Urinary bladder (tissue), 3 donors: ENCODE measurements at regions not wholly inside any gene's neighbourhood (a gene's known extent, or its start where the extent isn't known, plus 50 kb on each side); places are given as distances from the start of the nearest gene placed in this dataset.
A peak's percentile ranks its signal among the peaks of the same experiment; 100 is the strongest.

Source experiments
- DNase-seq: peaks from one replicate; pipeline ENCODE4 v3.0.0-alpha.2; 2015; ENCODE audit errors: extremely low spot score
- H3K27ac ChIP-seq: one replicate; pipeline ENCODE4 v1.5.1; 2013; ENCODE audit warnings: low read depth, mild to moderate bottlenecking, moderate library complexity
- H3K36me3 ChIP-seq: one replicate; pipeline ENCODE4 v1.6.1; 2013; ENCODE audit warnings: mild to moderate bottlenecking, moderate library complexity; ENCODE audit not compliant: insufficient read depth
- H3K4me1 ChIP-seq: one replicate; pipeline ENCODE4 v1.6.1; 2013; ENCODE audit warnings: mild to moderate bottlenecking, moderate library complexity; ENCODE audit not compliant: insufficient read depth
- H3K4me3 ChIP-seq: one replicate; pipeline ENCODE4 v1.5.1; 2013; ENCODE audit warnings: low read depth, low read length
- WGBS: extraction: QIAGEN DNeasy Blood & Tissue Kit; methylation state at CpG from one replicate; pipeline ENCODE4 v1.1.7; 2013; 5-methylcytosine and 5-hydroxymethylcytosine counted together
- donor health status: healthy with polysubstance abuse.
- donor health status: healthy.

DNA sequence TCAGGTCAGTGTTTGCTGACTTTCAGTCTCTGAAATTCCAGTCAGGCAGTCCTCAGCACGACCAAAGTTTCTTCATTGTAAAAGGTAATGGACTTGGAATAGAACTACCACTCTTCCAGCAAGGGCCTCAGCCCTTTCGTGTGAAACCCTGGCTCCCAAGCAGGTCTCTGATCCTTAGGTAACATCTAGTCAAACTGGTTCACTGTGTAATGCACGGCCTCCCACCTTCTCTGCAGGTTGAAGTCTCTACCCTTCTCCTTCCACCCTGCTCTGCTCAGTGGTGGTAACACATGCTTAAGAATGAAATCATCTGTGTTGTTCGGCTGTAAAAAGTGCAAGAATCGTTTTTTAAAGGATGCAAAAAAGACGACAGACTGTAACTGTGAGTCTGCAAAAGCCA lies 287.2 kb upstream of the POU3F2 start:
- 60% methylated on average over 6 of the region's 6 CpGs for WGBS
- no peak overlapping the region for H3K4me3 ChIP-seq
- no peaks in the 10 kb centered on the region for H3K4me1 ChIP-seq
- no peak for DNase-seq
- no peaks in the 10 kb centered on the region for H3K36me3 ChIP-seq
- H3K27ac ChIP-seq: no peak overlapping the region

DNA sequence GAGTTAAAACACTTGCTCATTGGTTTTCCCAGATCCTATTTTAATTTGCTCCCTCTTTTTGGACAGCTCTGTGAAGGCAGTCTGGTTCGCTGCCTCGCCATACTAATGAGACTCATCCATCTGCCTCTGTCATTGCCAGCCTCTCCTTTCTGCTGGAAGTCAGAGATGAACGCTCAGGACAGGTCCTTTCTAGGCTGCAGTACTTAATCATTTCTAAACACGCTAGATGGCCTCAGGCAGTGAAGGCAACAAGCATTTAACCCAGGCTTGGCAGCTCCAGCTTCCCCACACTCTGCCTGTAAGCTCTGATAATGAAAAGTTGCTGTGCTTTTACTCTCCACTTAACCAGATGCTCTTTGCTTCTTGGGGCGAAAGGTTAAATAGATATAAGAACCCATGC lies 286.7 kb upstream of the POU3F2 start:
- Histone ChIP-seq H3K27ac (no peak overlapping the region), H3K4me1 (no peaks in the 10 kb centered on the region), H3K36me3 (no peaks in the 10 kb centered on the region), H3K4me3 (no peak overlapping the region)
- WGBS: 52% methylated on average over 5 of the region's 5 CpGs
- peak; percentile 11 for DNase-seq

DNA sequence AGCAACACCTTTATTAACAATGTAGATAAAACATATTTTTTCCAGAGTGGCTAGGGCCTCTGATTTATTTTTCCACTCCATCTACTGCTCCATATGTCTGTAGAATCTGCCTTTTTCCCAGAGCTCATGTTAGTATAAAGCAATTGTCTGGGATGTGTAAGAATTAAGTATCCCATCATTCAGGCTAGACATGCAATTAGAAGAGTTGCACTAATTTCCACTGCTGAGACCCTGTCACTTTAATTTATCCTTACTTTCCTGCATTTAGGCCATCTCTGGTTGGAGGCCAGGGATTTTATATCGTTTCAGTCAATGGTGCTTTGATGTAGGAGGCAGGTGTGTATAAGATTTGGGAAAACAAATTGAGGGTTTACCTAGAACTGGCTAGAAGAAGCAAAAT lies 286.1 kb upstream of the POU3F2 start:
- Histone ChIP-seq H3K4me3 (no peak overlapping the region), H3K27ac (no peak overlapping the region), H3K4me1 (no peaks in the 10 kb centered on the region), H3K36me3 (no peaks in the 10 kb centered on the region)
- DNase-seq: no peak
- 62% methylated on average over 1 of the region's 1 CpG for WGBS

DNA sequence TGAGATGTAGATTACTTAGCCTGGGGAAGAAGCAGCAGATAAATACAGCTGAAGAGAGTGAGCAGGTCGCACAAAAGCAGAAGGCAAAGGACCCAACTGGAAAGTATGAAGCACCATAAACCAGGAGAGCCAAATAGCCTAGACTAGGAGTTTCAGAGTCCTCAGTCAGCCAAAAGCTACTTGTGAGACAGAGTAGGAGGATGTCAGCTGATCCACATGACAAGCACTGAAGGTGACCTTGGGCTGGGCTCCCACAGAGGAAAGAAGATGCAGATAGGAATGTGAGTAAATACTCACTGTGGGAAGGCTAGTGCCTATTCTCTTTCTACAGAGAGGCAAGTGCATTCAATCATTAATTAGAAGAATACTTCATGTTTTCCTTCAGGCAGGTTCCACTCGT lies 274.0 kb upstream of the POU3F2 start:
- 76% methylated on average over 2 of the region's 2 CpGs for WGBS
- H3K36me3 ChIP-seq: no peaks in the 10 kb centered on the region

DNA sequence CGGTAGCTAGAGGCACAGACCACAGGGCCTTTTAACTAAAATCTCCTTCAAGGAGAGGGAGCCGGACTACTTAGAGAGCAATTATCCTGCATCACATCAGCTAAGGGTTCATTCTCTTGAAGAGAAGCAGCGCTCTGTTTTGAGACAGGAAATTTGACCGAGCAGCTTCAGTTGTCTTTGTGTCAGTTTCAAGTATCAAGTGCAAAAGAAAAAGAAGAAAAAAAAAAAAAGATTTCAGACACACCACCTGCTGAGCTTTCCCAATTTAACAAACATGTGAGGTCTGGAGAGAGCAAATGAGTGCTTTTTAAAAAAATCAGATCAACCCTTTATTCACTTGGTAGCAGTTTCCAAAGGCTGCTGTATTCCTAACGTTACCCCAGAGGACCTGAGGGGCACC lies 273.5 kb upstream of the POU3F2 start:
- DNase-seq: no peak
- Histone ChIP-seq H3K4me3 (no peak overlapping the region), H3K27ac (no peak overlapping the region), H3K4me1 (no peaks in the 10 kb centered on the region), H3K36me3 (no peaks in the 10 kb centered on the region)
- WGBS: 75% methylated on average over 5 of the region's 5 CpGs

More for the DNA sequence above, 274.0 kb upstream of the POU3F2 start:
- DNase-seq: no peak
- no peak overlapping the region for H3K4me3 ChIP-seq
- no peaks in the 10 kb centered on the region for H3K4me1 ChIP-seq
- no peak overlapping the region for H3K27ac ChIP-seq

DNA sequence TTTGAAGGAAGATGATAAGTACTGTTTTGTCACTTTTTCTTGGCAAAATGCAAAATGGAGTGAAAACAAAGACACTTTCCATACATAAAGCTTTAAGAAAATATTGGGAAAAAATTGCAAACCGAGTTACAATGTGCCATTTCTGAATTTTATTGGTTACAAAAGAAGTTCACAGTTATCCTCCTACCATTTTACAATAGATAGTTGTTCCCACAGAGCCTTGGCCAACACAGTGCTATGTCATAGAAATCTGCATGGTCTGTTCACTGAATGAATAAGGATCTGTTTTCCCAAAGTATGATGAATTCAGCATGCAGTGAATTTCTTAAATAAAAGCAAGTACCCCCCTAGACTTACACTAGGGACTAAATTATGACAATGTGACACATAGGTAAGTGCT lies 268.2 kb upstream of the POU3F2 start:
- Histone ChIP-seq H3K4me1 (no peaks in the 10 kb centered on the region), H3K36me3 (no peaks in the 10 kb centered on the region), H3K4me3 (no peak overlapping the region), H3K27ac (no peak overlapping the region)
- 56% methylated on average over 1 of the region's 1 CpG for WGBS
- DNase-seq: no peak

DNA sequence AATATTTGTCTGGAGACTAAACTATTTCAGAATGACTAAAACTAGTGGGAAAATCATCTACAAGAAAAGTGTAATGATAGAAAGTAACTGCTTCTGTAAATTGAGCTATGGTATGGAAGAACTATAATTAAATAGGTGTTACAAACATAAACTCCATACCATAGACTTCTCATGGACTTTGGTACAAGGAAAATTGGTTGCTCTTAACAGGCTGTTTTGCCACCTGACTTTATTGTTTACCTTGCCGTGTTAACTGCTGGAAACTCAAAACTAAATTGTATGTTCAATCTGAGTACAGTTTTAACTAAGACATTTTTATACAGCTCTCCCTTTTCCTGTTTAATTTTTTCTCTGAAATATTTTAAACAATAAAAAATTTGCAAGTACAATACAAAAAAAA lies 261.8 kb upstream of the POU3F2 start:
- H3K27ac ChIP-seq: no peak overlapping the region
- 62% methylated on average over 1 of the region's 1 CpG for WGBS
- H3K4me1 ChIP-seq: no peaks in the 10 kb centered on the region
- no peaks in the 10 kb centered on the region for H3K36me3 ChIP-seq
- H3K4me3 ChIP-seq: no peak overlapping the region
- DNase-seq: no peak

DNA sequence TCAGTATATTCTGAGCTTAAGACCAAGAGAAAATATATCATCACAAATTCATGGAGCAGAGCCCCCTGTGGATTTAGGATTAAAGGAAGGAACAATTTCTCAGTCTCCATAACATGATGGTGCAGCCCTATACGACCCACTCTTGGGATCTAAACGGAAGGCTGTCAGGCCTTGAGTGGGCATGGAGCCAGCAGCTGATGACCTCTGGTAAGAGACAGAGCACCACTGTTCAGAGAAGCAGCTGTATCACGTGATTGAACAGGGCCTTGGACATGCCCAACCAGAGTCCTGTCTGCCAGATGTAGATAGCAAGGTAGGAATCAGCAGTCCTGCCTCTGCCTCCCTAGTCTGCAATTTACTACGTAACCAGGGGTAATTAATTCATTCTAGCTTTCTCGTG lies 259.4 kb upstream of the POU3F2 start:
- Histone ChIP-seq H3K27ac (no peak overlapping the region), H3K4me3 (no peak overlapping the region), H3K4me1 (no peaks in the 10 kb centered on the region), H3K36me3 (no peaks in the 10 kb centered on the region)
- WGBS: 38% methylated on average over 5 of the region's 5 CpGs
- DNase-seq: no peak

DNA sequence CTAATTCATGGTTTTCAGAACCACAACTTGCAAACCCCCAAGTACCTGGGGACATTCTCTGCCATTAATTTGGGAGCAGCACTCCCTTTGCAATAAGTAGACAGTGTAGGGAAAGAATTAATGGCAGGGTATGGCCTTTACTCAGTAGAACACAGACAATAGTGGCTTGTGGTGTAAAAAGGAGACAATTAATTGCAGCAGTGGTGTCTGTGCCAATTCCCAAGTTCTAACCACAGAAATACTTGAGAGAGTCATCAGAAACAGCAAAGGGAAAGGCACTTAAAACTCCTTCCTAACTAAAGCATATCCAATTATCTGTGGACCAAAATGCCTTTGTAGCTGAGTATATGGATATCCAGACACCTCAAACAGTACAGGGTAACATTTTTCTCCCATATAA lies 257.6 kb upstream of the POU3F2 start:
- no peak for DNase-seq
- Histone ChIP-seq H3K4me1 (no peaks in the 10 kb centered on the region), H3K4me3 (no peak overlapping the region), H3K27ac (no peak overlapping the region), H3K36me3 (no peaks in the 10 kb centered on the region)

DNA sequence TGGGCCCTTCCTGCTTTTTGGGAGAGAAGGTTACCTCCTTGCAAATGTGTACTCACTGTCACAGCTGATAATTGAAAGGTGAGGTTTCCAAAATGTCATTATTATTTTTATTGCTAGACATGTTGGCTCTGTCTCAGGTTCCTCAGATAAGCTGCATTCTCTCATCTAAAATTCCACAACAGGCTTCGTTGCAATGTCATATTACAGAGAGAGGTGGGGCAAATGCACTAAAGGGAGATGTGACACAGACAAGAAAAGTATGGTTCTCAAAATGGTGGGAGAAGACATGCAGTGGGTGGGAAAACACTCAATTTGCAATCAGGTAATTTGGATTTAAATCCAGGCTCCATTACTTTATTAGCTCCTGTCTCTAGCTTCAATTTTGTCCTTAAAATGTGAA lies 256.4 kb upstream of the POU3F2 start:
- H3K36me3 ChIP-seq: no peaks in the 10 kb centered on the region
- H3K27ac ChIP-seq: no peak overlapping the region
- no peak for DNase-seq
- 55% methylated on average over 1 of the region's 1 CpG for WGBS
- H3K4me3 ChIP-seq: no peak overlapping the region
- no peaks in the 10 kb centered on the region for H3K4me1 ChIP-seq

DNA sequence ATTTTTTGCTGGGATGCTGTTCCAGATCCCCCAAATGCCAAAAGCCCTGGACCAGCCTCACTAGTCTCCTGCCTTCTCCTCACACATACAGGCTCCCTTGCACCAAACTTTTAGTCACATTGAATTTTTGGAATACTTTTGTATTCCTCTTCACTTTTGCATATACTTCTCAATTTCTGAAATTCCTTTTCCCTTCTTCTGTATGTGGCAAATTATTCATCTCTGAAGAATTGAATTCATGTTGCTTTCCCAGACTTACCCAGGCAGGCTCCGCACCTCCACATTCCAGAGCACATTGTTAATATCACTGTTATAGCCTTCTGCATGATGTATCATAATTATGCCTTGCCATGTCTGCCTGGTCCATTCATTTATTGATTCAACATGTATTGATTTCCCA lies 255.3 kb upstream of the POU3F2 start:
- DNase-seq: no peak
- 98% methylated on average over 1 of the region's 1 CpG for WGBS
- H3K4me1 ChIP-seq: no peaks in the 10 kb centered on the region
- H3K27ac ChIP-seq: no peak overlapping the region
- H3K36me3 ChIP-seq: no peaks in the 10 kb centered on the region
- no peak overlapping the region for H3K4me3 ChIP-seq

DNA sequence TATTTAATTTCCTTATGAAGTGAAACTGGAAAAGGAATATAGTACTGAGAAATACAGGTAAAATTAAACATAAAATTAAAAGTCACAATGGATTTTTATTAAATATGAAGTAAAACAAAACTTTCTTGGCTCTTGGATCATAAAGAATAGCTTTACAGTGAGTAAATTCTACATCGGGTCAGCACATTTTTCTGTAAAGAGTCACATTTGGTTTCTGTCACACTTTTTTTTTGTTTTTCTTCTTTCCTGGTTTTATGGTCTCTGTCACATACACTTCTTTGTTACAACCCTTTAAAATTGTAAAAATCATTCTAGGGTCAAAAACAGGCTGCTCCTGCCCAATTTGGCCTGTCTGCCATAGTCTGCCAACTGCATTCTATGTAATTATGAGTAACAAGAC lies 254.4 kb upstream of the POU3F2 start:
- WGBS: 39% methylated on average over 1 of the region's 1 CpG
- DNase-seq: no peak
- H3K36me3 ChIP-seq: no peaks in the 10 kb centered on the region
- no peak overlapping the region for H3K27ac ChIP-seq
- no peaks in the 10 kb centered on the region for H3K4me1 ChIP-seq
- H3K4me3 ChIP-seq: no peak overlapping the region

DNA sequence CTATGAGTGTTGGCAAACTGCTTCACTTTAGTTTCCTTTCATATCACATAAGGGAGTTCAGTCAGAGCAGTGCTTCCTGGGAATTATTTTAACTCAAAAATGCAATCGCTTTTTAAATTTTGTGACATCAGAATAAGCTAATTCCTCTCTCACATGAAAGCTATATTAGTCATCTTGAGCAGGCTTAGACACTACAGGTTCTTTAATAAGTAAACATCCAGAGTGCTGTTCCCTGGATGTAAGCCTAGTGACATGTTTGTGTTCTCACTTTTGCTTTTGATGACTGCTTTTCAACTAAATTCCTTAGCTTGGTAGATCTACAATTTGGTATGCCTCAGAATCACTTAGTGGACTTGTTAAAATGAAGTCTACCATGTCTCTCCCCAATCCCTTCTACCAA lies 252.7 kb upstream of the POU3F2 start:
- H3K4me1 ChIP-seq: no peaks in the 10 kb centered on the region
- H3K4me3 ChIP-seq: no peak overlapping the region
- H3K27ac ChIP-seq: no peak overlapping the region
- no peaks in the 10 kb centered on the region for H3K36me3 ChIP-seq
- no peak for DNase-seq
- WGBS: 72% methylated on average over 1 of the region's 1 CpG

DNA sequence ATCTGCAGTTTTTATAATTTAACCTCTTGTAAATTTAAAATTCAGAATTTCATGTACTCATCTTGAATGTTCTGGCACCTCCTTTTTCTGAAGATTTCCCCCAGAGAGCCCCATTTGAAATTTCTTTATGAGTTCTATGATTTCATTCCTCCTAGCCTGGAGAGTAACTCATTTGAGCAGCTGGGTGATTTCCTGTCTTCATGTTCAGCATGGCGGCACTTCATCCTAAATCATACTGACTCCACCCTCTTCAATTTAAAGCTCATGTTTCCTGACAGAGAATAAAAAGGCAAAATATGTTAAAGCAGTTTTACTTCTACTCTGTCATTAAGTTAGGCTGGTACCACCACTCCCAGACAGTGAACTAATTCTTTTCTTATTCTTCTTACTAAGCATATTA lies 250.9 kb upstream of the POU3F2 start:
- no peak overlapping the region for H3K4me3 ChIP-seq
- no peak for DNase-seq
- H3K36me3 ChIP-seq: no peaks in the 10 kb centered on the region
- H3K4me1 ChIP-seq: no peaks in the 10 kb centered on the region
- 55% methylated on average over 1 of the region's 1 CpG for WGBS
- H3K27ac ChIP-seq: no peak overlapping the region

DNA sequence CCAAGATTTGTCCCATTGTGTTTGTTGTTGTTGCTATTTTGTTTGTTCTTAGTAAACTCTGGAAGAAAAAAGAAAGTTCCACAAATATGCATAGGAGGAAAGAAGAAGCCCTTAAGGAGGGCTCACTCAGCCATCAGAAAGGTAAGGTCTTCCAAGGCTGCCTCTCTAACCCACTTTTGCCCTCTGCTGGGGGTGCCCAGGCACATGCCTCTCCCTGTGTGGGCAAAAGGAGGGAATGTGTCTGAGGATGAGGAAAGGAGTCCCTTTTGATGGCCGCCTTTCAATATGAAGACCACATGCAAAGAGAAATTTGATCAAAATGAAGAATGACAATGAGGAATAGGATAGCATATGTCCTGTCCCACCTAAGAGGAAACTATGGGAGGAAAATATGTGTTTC lies 248.2 kb upstream of the POU3F2 start:
- WGBS: 97% methylated on average over 1 of the region's 1 CpG
- Histone ChIP-seq H3K36me3 (no peaks in the 10 kb centered on the region), H3K4me3 (no peak overlapping the region), H3K27ac (no peak overlapping the region), H3K4me1 (no peaks in the 10 kb centered on the region)
- no peak for DNase-seq
